H9 (cell line): ENCODE measurements at regions not wholly inside any gene's neighbourhood (a gene's known extent, or its start where the extent isn't known, plus 50 kb on each side); places are given as distances from the start of the nearest gene placed in this dataset.

Source experiments
- DNase-seq: peaks from one replicate; pipeline ENCODE4 v3.0.0-alpha.2; 2017
- H2AFZ ChIP-seq: one replicate; pipeline ENCODE4 v1.6.1; 2013; ENCODE audit warnings: mild to moderate bottlenecking, low read length, control low read depth, moderate library complexity
- H2AK5ac ChIP-seq: 2 replicates; pipeline ENCODE4 v1.6.1; 2013; ENCODE audit warnings: low read length, control low read depth, mixed read lengths; ENCODE audit not compliant: insufficient read length
- H2BK120ac ChIP-seq: one replicate; pipeline ENCODE4 v1.6.1; 2013; ENCODE audit warnings: low read depth, mild to moderate bottlenecking, low read length, control low read depth, inconsistent platforms; ENCODE audit not compliant: poor library complexity, severe bottlenecking
- H2BK12ac ChIP-seq: 2 replicates; pipeline ENCODE4 v1.6.1; 2013; ENCODE audit warnings: low read length, control low read depth, mixed read lengths, low read depth; ENCODE audit not compliant: insufficient read length
- H2BK15ac ChIP-seq: 2 replicates; pipeline ENCODE4 v1.6.1; 2013; ENCODE audit warnings: low read depth, low read length, control low read depth
- H2BK20ac ChIP-seq: one replicate; pipeline ENCODE4 v1.6.1; 2013; ENCODE audit warnings: low read depth, mild to moderate bottlenecking, low read length, control low read depth, inconsistent platforms; ENCODE audit not compliant: poor library complexity, severe bottlenecking
- H2BK5ac ChIP-seq: 2 replicates; pipeline ENCODE4 v1.6.1; 2013; ENCODE audit warnings: low read length, control low read depth, mixed read lengths; ENCODE audit not compliant: insufficient read length
- H3K14ac ChIP-seq: 2 replicates; pipeline ENCODE4 v1.6.1; 2013; ENCODE audit warnings: low read length, control low read depth; ENCODE audit not compliant: insufficient read depth
- H3K18ac ChIP-seq: 2 replicates; pipeline ENCODE4 v1.6.1; 2013; ENCODE audit warnings: low read depth, mild to moderate bottlenecking, mixed read lengths, low read length, control low read depth; ENCODE audit not compliant: insufficient read length
- H3K23ac ChIP-seq: 2 replicates; pipeline ENCODE4 v1.6.1; 2013; ENCODE audit warnings: low read length, control low read depth, mixed read lengths, low read depth; ENCODE audit not compliant: insufficient read length
- H3K23me2 ChIP-seq: 2 replicates; pipeline ENCODE4 v1.6.1; 2013; ENCODE audit warnings: low read depth, mild to moderate bottlenecking, mixed read lengths, low read length, control low read depth; ENCODE audit not compliant: insufficient read length, poor library complexity, severe bottlenecking
- H3K27ac ChIP-seq: 2 replicates; pipeline ENCODE4 v1.5.1; 2013; ENCODE audit warnings: low read length, control low read depth, mixed read lengths, low read depth; ENCODE audit not compliant: insufficient read length
- H3K27me3 ChIP-seq: 2 replicates; pipeline ENCODE4 v1.6.1; 2013; ENCODE audit warnings: low read length, control low read depth, inconsistent platforms; ENCODE audit not compliant: insufficient read depth
- H3K4ac ChIP-seq: 2 replicates; pipeline ENCODE4 v1.6.1; 2013; ENCODE audit warnings: low read depth, mild to moderate bottlenecking, control low read depth, inconsistent platforms, low read length, moderate library complexity
- H3K4me1 ChIP-seq: 2 replicates; pipeline ENCODE4 v1.6.1; 2013; ENCODE audit warnings: low read length, control low read depth, inconsistent platforms; ENCODE audit not compliant: insufficient read depth
- H3K4me2 ChIP-seq: 2 replicates; pipeline ENCODE4 v1.6.1; 2013; ENCODE audit warnings: low read length, control low read depth, mixed read lengths; ENCODE audit not compliant: insufficient read length, insufficient read depth
- H3K56ac ChIP-seq: 2 replicates; pipeline ENCODE4 v1.6.1; 2013; ENCODE audit warnings: low read depth, mild to moderate bottlenecking, mixed read lengths, low read length, control low read depth; ENCODE audit not compliant: insufficient read length
- H3K79me1 ChIP-seq: 2 replicates; pipeline ENCODE4 v1.6.1; 2013; ENCODE audit warnings: low read depth, mild to moderate bottlenecking, moderate library complexity, low read length, control low read depth, inconsistent platforms; ENCODE audit not compliant: insufficient read depth, poor library complexity, severe bottlenecking
- H3K79me2 ChIP-seq: 2 replicates; pipeline ENCODE4 v1.6.1; 2013; ENCODE audit warnings: low read length, control low read depth, inconsistent platforms; ENCODE audit not compliant: insufficient read depth
- H3K9ac ChIP-seq: 2 replicates; pipeline ENCODE4 v1.6.1; 2013; ENCODE audit warnings: low read length, control low read depth, mixed read lengths; ENCODE audit not compliant: insufficient read length; ENCODE audit errors: extremely low read depth
- H3K9me3 ChIP-seq: one replicate; pipeline ENCODE4 v1.6.1; 2013; ENCODE audit warnings: low read depth, low read length, inconsistent platforms; ENCODE audit not compliant: control insufficient read depth
- H3T11ph ChIP-seq: one replicate; pipeline ENCODE4 v1.6.1; 2013; ENCODE audit warnings: mild to moderate bottlenecking, low read length, control low read depth, inconsistent platforms
- H4K20me1 ChIP-seq: one replicate; pipeline ENCODE4 v1.6.1; 2013; ENCODE audit not compliant: control insufficient read depth, insufficient read length, insufficient read depth
- H4K5ac ChIP-seq: 2 replicates; pipeline ENCODE4 v1.6.1; 2013; ENCODE audit warnings: low read depth, mild to moderate bottlenecking, mixed read lengths, low read length, control low read depth; ENCODE audit not compliant: insufficient read length
- H4K8ac ChIP-seq: replicated peaks from 2 replicates; pipeline ENCODE4 v1.6.1; 2013; ENCODE audit warnings: low read length, control low read depth, mixed read lengths, low read depth; ENCODE audit not compliant: insufficient read length
- H4K91ac ChIP-seq: 2 replicates; pipeline ENCODE4 v1.6.1; 2013; ENCODE audit warnings: low read depth, mild to moderate bottlenecking, moderate library complexity, mixed read lengths, low read length, control low read depth; ENCODE audit not compliant: insufficient read length
- H3K27ac Mint-ChIP-seq, 3 experiments: 2 replicates in 2 of 3; 3 replicates in 1 of 3; pipeline ENCODE4 v1.8.0; 2020 to 2021; ENCODE audit warnings: mixed read lengths in 3 of 3, mild to moderate bottlenecking in 1 of 3, moderate library complexity in 1 of 3
- H3K27me3 Mint-ChIP-seq: 2 replicates; pipeline ENCODE4 v1.8.0; 2021; ENCODE audit warnings: low read depth, mild to moderate bottlenecking, moderate library complexity, mixed read lengths
- H3K36me3 Mint-ChIP-seq, 3 experiments: 2 replicates in 2 of 3; 3 replicates in 1 of 3; pipeline ENCODE4 v1.8.0; 2020 to 2021; ENCODE audit warnings: low read depth in 3 of 3, mixed read lengths in 3 of 3; ENCODE audit not compliant: insufficient read depth in 1 of 3
- H3K4me1 Mint-ChIP-seq, 2 experiments: 2 replicates each; pipeline ENCODE4 v1.8.0; 2020; ENCODE audit warnings: mixed read lengths in 2 of 2
- H3K4me3 Mint-ChIP-seq, 2 experiments: 2 replicates in 1 of 2; 3 replicates in 1 of 2; pipeline ENCODE4 v1.8.0; 2020 to 2021; ENCODE audit warnings: mild to moderate bottlenecking in 2 of 2, mixed read lengths in 2 of 2, moderate library complexity in 1 of 2
- H3K9me3 Mint-ChIP-seq, 2 experiments: 2 replicates in 1 of 2; 3 replicates in 1 of 2; pipeline ENCODE4 v1.8.0; 2020; ENCODE audit warnings: mild to moderate bottlenecking in 2 of 2, mixed read lengths in 2 of 2, moderate library complexity in 1 of 2
- WGBS: extraction: QIAGEN DNeasy Blood & Tissue Kit; methylation state at CpG from one replicate; pipeline ENCODE4 v1.1.7; 2013; ENCODE audit warnings: missing lambda C conversion rate, low lambda C conversion rate, mixed read lengths; ENCODE audit not compliant: insufficient read length; ENCODE audit errors: extremely low coverage; 5-methylcytosine and 5-hydroxymethylcytosine counted together
- TF ChIP-seq, protein P1 (sequence below): fragments of 200-600 bp; sonication (generic); conservative IDR thresholded peaks from 3 replicates; pipeline ENCODE4 v1.8.0; 2021; ENCODE audit warnings: antibody characterized with exemption, mild to moderate bottlenecking

DNA sequence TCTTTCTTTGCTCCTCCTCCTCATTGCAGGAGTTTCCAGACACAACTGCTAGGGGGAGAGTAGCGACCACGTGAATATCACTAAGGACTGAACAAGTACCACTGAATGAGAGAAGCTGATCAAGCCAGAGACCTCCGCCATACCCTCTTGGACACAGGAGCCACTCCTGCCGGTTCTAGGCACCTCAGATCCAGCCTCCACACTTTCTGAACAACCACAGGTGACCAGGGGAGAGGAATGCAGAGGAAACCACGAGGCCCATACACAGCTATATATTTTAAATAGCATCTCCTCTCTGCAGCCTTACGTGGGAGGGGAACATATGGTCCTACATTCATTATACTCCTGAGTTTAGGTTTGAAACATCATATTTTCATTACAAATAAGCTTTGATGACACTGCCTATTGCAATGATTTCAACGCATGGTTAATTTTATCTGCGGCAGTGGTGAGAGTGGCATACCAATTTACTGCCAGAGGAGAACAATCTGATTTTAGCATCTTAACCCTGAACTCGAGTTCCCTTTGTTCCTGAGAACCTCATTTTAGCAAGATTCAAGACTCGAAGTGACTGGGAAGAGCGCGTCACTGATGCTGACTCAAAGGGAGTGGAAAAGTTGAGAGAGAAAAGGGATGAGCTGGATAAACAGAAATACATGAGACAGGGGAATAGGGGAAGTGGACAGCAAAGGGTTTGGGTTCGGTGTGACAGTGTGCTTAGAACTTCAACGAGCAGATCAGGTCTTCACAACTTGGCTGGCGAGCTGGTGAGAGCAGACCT is 231.7 kb upstream of the PPARGC1A start:
- H2AK5ac ChIP-seq, result no peak overlapping the region
- H3K27ac ChIP-seq, result no peak overlapping the region
- H2BK120ac ChIP-seq, result no peak overlapping the region
- H4K5ac ChIP-seq, result no peak overlapping the region
- no peak overlapping the region for H3K4ac ChIP-seq
- H3K79me2 ChIP-seq, result no peaks in the 10 kb centered on the region
- H3K56ac ChIP-seq, result no peak overlapping the region
- H3K36me3 Mint-ChIP-seq, result no peaks in the 10 kb centered on the region
- no peak overlapping the region for H2BK15ac ChIP-seq
- peaks cover 4% of the 10 kb centered on the region; the same call in 1 of the 2 replicates for H3K4me1 ChIP-seq
- no peak overlapping the region for H3K4me3 Mint-ChIP-seq
- H3K4me1 Mint-ChIP-seq, result peaks cover 7 to 11% of the 10 kb centered on the region in 2 experiments; a peak in 3 of 4 replicates
- H3K18ac ChIP-seq, result no peak overlapping the region
- H3K23me2 ChIP-seq, result no peaks in the 10 kb centered on the region
- H4K8ac ChIP-seq, result no peak overlapping the region
- no peak overlapping the region for H3K9ac ChIP-seq
- H3K79me1 ChIP-seq, result no peaks in the 10 kb centered on the region
- no peak overlapping the region for H2BK20ac ChIP-seq
- no peak overlapping the region for H3K4me2 ChIP-seq
- H2BK5ac ChIP-seq, result no peak overlapping the region
- peak overlapping the region; percentile 64 for H4K91ac ChIP-seq
- no peak overlapping the region for H2BK12ac ChIP-seq
- H3K27ac Mint-ChIP-seq, result no peak overlapping the region
- peaks cover 6% of the 10 kb centered on the region; the same call in 1 of the 2 replicates for H3K27me3 Mint-ChIP-seq
- H3K27me3 ChIP-seq, result no peaks in the 10 kb centered on the region; the same call in 1 of the 2 replicates
- no peak overlapping the region for H2AFZ ChIP-seq
- no peaks in the 10 kb centered on the region for H4K20me1 ChIP-seq
- no peak overlapping the region for H3K23ac ChIP-seq
- DNase-seq, result no peak
- TF ChIP-seq, protein P1, sequence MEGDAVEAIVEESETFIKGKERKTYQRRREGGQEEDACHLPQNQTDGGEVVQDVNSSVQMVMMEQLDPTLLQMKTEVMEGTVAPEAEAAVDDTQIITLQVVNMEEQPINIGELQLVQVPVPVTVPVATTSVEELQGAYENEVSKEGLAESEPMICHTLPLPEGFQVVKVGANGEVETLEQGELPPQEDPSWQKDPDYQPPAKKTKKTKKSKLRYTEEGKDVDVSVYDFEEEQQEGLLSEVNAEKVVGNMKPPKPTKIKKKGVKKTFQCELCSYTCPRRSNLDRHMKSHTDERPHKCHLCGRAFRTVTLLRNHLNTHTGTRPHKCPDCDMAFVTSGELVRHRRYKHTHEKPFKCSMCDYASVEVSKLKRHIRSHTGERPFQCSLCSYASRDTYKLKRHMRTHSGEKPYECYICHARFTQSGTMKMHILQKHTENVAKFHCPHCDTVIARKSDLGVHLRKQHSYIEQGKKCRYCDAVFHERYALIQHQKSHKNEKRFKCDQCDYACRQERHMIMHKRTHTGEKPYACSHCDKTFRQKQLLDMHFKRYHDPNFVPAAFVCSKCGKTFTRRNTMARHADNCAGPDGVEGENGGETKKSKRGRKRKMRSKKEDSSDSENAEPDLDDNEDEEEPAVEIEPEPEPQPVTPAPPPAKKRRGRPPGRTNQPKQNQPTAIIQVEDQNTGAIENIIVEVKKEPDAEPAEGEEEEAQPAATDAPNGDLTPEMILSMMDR, result no peak
- no peak overlapping the region for H3T11ph ChIP-seq
- H3K9me3 Mint-ChIP-seq, result no peaks in the 10 kb centered on the region
- no peaks in the 10 kb centered on the region for H3K9me3 ChIP-seq
- no CpG with 5 or more reads among the region's 15 CpGs for WGBS
- no peak overlapping the region for H3K14ac ChIP-seq
